Stimulated activated CD4-positive, alpha-beta T cell treated with anti-CD3 and anti-CD28 coated beads, Interleukin-12 subunit alpha, Interleukin-12 subunit beta, amount 100 ng/mL, for 48 hours (primary cell): ENCODE measurements at regions not wholly inside any gene's neighbourhood (a gene's known extent, or its start where the extent isn't known, plus 50 kb on each side); places are given as distances from the start of the nearest gene placed in this dataset.

Experiments
- DNase-seq, 3 donors: peaks; one replicate each; pipeline ENCODE4 v3.0.0-alpha.2; 2020; ENCODE audit warnings: low read depth in 2 of 3, low spot score in 1 of 3

GRCh38 chr2:4134551-4135550 is 431.5 kb downstream of the DCDC2C start:
- DNase-seq, result no peak

GRCh38 chr2:4135765-4136164 is 432.4 kb downstream of the DCDC2C start:
- no peak for DNase-seq

DNA sequence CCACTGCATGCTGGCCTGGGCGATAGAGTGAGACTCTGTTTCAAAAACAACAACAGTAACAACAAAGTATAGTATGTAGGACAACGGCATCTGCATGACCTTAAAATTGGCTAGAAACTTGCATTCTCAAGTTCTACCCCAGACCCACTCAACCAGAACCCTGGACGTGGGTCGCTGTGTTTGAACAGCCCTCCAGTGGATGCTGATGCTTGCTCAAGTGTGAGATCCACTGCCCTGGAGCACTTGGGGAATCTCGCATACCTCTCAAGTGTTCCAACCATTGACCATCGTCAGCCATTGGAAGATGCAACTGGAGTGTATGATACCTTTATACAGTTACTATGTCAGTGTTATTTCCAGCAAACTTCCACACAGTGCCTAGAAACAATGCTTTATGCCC is 435.9 kb downstream of the DCDC2C start:
- no peak for DNase-seq

DNA sequence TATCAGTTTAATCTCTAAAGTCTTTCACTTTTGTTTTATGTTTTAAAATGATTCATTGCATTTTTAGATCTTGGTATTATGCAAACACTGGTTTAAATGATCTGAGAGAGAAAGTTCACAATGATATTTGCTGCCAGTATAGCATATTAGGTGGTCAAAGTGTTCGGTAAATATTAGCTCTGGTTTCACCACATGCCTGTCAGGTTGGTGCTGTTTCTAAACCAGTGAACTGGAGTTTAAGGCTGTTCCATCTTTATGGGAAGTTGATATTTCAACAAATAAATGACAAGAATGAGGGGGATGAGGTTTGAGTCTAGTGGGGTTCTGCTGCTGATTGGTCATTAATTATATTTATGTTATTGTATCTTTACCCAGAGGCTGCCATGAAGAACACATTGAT is 436.4 kb downstream of the DCDC2C start:
- DNase-seq, result no peak

- no peak for DNase-seq
These were observed 437.1 kb downstream of the DCDC2C start for GRCh38 chr2:4140281-4140970.

- no peak for DNase-seq
These were observed 441.4 kb downstream of the DCDC2C start for GRCh38 chr2:4144731-4145130.

GRCh38 chr2:4151521-4151920 is 448.1 kb downstream of the DCDC2C start:
- no peak for DNase-seq

- DNase-seq, result no peak
These were observed 448.7 kb downstream of the DCDC2C start for GRCh38 chr2:4152051-4152450.

GRCh38 chr2:4168834-4169233 is 465.5 kb downstream of the DCDC2C start:
- DNase-seq, result no peak

GRCh38 chr2:4174796-4175195 is 471.4 kb downstream of the DCDC2C start:
- DNase-seq, result no peak

DNA sequence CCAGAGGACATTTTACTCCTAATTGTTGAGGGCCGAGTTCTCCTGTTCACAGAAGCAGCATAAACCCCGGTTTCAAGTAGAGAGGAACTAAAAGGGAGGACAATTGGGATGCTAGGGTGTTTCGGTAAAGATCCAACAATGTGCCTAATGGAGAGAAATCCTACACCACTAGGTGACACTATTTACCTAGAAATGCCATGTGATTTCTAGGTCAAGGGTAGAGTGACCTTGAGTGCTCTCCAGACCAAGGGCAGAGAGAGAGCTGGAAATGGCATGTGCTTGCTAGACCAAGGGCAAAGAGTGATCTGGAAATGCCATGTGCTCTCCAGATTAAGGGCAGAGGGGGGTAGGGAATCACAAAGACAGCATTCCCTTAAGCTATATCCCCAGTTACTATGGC is 472.0 kb downstream of the DCDC2C start:
- no peak for DNase-seq

GRCh38 chr2:4180631-4181030 is 477.3 kb downstream of the DCDC2C start:
- no peak for DNase-seq

DNA sequence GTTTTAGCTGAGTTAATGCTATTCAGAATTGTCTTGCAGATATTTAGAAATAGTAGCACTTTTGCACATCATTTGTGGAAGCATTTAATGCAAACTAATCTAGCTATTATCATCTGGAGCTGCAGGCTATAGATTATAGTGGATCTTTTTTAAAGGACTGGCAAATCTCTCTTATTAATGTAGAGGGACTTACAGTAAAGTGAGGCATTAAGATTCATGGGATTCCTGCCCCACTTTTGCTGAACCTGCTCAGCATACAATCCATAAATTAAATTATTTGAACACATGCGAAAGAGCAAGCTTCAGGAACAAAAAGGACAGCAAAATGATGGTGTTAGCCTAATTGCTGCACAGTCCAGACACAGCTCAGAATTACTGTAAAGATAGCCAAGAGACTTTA is 477.7 kb downstream of the DCDC2C start:
- DNase-seq, result no peak

DNA sequence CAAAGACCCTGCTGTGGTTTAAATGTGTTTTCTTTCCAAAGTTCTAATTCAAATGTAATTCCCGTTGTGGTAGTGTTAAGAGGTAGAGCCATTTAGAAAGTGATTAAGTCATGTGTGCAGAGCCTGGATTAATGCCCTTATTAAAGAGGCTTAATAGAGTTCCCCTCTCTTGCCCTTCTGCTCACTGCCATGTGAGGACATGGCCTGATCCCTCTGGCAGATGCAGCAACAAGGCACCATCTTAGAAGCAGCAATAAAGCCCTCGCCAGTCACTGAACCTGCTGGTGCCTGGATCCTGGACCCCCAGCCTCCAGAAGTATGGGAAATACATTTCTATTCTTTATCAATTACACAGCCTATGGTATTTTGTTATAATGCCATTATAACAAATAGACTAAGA is 485.2 kb downstream of the DCDC2C start:
- no peak for DNase-seq

DNA sequence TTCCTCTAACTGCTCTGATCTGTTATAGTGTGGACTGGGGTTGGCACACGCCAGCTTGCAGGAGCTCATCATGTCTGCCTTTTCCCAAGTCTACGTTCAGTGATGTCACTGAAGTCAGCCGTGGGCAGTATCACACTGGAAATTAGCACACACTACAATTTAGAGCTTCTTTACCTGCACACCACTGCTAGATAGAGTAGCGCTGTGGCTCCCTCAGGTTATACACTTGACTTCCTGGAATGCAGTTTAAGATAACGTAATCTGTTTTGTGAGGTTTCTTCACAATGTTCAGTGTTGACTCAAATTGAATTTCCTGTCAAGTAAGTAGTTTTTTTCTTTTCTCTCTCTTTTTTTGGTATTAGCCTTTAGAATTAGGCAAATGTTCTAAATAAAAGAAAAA is 487.2 kb downstream of the DCDC2C start:
- no peak for DNase-seq

DNA sequence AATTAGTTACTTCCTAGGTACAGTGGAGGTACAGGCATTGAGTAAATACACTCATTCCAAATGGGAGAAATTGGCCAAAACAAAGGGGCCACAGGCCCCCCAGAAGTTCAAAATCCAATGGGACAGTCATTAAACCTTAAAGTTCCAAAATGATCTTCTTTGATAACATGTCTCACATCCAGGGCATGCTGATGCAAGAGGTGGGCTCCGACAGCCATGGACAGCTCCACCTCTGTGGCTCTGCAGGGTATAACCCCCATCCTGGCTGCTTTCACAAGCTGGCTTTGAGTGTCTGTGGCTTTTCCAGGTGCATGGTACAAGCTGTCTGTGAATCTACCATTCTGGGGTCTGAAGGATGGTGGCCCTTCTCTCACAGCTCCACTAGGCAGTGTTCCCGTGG is 488.7 kb downstream of the DCDC2C start:
- DNase-seq, result no peak

DNA sequence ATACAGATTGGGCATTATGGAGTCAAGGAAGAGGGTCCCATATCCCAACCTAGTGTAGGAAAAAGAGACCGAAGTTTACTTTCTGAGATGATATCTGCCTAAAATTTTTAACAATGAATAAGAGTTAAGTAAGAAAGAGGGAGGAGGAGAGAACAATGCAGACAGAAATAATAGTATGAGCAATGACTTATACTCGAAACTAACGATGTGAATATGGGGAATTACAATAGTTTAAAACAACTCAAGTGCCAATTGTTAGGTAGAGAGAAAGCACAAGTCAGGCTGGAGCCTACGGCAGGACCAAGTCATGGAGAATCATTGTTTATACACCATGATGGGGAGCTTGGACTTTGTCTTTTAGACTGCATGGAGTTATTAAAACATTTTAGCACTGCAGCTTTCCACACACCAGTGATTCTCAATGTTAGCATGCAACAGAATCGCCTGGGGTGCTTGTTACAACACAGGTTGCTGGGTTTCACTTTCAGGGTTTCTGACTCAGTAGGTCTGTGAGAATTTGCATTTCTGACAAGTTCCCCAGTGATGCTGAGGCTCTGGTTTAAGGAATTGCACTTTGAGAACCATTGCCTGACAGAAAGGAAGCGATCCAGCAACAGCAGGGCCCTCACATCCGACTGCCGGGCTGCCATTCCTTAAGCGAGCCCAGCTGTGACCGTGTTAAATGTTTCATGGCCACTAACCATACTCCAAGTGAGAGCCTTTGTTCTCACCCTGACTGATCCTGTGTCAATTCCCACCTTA is 511.2 kb downstream of the DCDC2C start:
- DNase-seq, result no peak

- DNase-seq, result no peak
These were observed 514.4 kb downstream of the DCDC2C start for GRCh38 chr2:4217737-4218136.

GRCh38 chr2:4219101-4219500 is 515.7 kb downstream of the DCDC2C start:
- DNase-seq, result no peak

GRCh38 chr2:4219571-4219970 is 516.2 kb downstream of the DCDC2C start:
- no peak for DNase-seq

GRCh38 chr2:4221434-4221833 is 518.1 kb downstream of the DCDC2C start:
- no peak for DNase-seq

- no peak for DNase-seq
These were observed 518.5 kb downstream of the DCDC2C start for GRCh38 chr2:4221845-4222244.
